ENCODE measurements at regions not wholly inside any gene's neighbourhood (a gene's known extent, or its start where the extent isn't known, plus 50 kb on each side); places are given as distances from the start of the nearest gene placed in this dataset.

GRCh38 chr6:69580706-69581105, 216.1 kb downstream of the LMBRD1 start:
- TF ChIP-seq, protein P1, sequence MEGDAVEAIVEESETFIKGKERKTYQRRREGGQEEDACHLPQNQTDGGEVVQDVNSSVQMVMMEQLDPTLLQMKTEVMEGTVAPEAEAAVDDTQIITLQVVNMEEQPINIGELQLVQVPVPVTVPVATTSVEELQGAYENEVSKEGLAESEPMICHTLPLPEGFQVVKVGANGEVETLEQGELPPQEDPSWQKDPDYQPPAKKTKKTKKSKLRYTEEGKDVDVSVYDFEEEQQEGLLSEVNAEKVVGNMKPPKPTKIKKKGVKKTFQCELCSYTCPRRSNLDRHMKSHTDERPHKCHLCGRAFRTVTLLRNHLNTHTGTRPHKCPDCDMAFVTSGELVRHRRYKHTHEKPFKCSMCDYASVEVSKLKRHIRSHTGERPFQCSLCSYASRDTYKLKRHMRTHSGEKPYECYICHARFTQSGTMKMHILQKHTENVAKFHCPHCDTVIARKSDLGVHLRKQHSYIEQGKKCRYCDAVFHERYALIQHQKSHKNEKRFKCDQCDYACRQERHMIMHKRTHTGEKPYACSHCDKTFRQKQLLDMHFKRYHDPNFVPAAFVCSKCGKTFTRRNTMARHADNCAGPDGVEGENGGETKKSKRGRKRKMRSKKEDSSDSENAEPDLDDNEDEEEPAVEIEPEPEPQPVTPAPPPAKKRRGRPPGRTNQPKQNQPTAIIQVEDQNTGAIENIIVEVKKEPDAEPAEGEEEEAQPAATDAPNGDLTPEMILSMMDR (IDR thresholded peaks at IDR 0.05): no peak
- no peak for TF ChIP-seq POLR2A (IDR thresholded peaks at IDR 0.05)
